H1 (cell line): ENCODE measurements at regions not wholly inside any gene's neighbourhood (a gene's known extent, or its start where the extent isn't known, plus 50 kb on each side); places are given as distances from the start of the nearest gene placed in this dataset.

Source experiments
- CTCF ChIA-PET: fragments of 300-600 bp; sonication (Branson Sonifier 250); formaldehyde crosslinking; loops from one replicate; lab custom pipeline; 2021; ENCODE audit not compliant: partially characterized antibody; lab: Charles Lee
- POLR2A ChIA-PET: fragments of 300-600 bp; sonication (Branson Sonifier 250); formaldehyde crosslinking; loops from one replicate; lab custom pipeline; 2021; ENCODE audit warnings: inconsistent platforms; ENCODE audit not compliant: partially characterized antibody; lab: Charles Lee
- DNase-seq, 2 experiments: peaks; one replicate each; pipeline versions ENCODE4 v3.0.0 to v3.0.0-alpha.2; 2010 to 2022; ENCODE audit warnings: low spot score in 2 of 2, low read depth in 1 of 2, mixed read lengths in 1 of 2
- FAIRE-seq: peaks from 2 replicates; lab custom pipeline; 2011; peaks lifted over from hg19 to GRCh38; lab: Jason Lieb, UNC
- H2AFZ ChIP-seq: 2 replicates; pipeline ENCODE4 v1.8.1; 2012; ENCODE audit warnings: low read length, inconsistent platforms
- H2AK5ac ChIP-seq: 2 replicates; pipeline ENCODE4 v1.6.1; 2013; ENCODE audit warnings: low read depth, low read length
- H2BK120ac ChIP-seq: replicated peaks from 2 replicates; pipeline ENCODE3; 2013; ENCODE audit warnings: low read depth, low read length, inconsistent platforms
- H2BK12ac ChIP-seq: 2 replicates; pipeline ENCODE4 v1.6.1; 2013; ENCODE audit warnings: low read depth, low read length
- H2BK15ac ChIP-seq: 2 replicates; pipeline ENCODE4 v1.6.1; 2013; ENCODE audit warnings: low read length
- H2BK20ac ChIP-seq: 2 replicates; pipeline ENCODE4 v1.6.1; 2013; ENCODE audit warnings: low read length
- H2BK5ac ChIP-seq: 2 replicates; pipeline ENCODE4 v1.6.1; 2013; ENCODE audit warnings: low read depth, low read length
- H3K14ac ChIP-seq: 2 replicates; pipeline ENCODE4 v1.6.1; 2013; ENCODE audit warnings: inconsistent platforms; ENCODE audit not compliant: insufficient read length
- H3K18ac ChIP-seq: 2 replicates; pipeline ENCODE4 v1.6.1; 2013; ENCODE audit warnings: low read length; ENCODE audit errors: extremely low read depth
- H3K23ac ChIP-seq: 2 replicates; pipeline ENCODE4 v1.6.1; 2013; ENCODE audit warnings: inconsistent platforms; ENCODE audit not compliant: insufficient read length
- H3K23me2 ChIP-seq: 2 replicates; pipeline ENCODE4 v1.6.1; 2013; ENCODE audit warnings: low read depth, low read length
- H3K27ac ChIP-seq: 2 replicates; pipeline ENCODE4 v1.6.1; 2011; ENCODE audit warnings: low read depth, low read length, inconsistent platforms
- H3K27me3 ChIP-seq, 4 experiments: replicated peaks in 1 of 4; 1 replicate in 1 of 4; 2 replicates in 3 of 4; pipeline versions ENCODE4 v1.6.1 to v1.8.1; 2011 to 2013; ENCODE audit warnings: low read length in 3 of 4, mild to moderate bottlenecking in 3 of 4, inconsistent platforms in 2 of 4, mixed read lengths in 2 of 4, moderate library complexity in 1 of 4; ENCODE audit not compliant: control insufficient read depth in 3 of 4, insufficient read depth in 3 of 4; ENCODE audit errors: extremely low read depth in 1 of 4
- H3K36me3 ChIP-seq, 4 experiments: 2 replicates each; pipeline versions ENCODE4 v1.6.1 to v1.8.1; 2011 to 2013; ENCODE audit warnings: mild to moderate bottlenecking in 4 of 4, low read length in 3 of 4, moderate library complexity in 2 of 4, control low read depth in 1 of 4, inconsistent platforms in 1 of 4; ENCODE audit not compliant: insufficient read depth in 4 of 4, control insufficient read depth in 2 of 4
- H3K4ac ChIP-seq: replicated peaks from 2 replicates; pipeline ENCODE3; 2013; ENCODE audit warnings: low read length, low read depth, mixed read lengths, inconsistent platforms; ENCODE audit not compliant: insufficient read length
- H3K4me1 ChIP-seq, 4 experiments: replicated peaks in 1 of 4; 1 replicate in 1 of 4; 2 replicates in 3 of 4; pipeline versions ENCODE4 v1.6.1 to v1.8.1; 2011 to 2013; ENCODE audit warnings: low read length in 3 of 4, inconsistent platforms in 2 of 4, mixed read lengths in 1 of 4; ENCODE audit not compliant: insufficient read depth in 4 of 4, control insufficient read depth in 3 of 4
- H3K4me2 ChIP-seq, 2 experiments: 2 replicates each; pipeline versions ENCODE4 v1.6.1 to v1.8.1; 2011 to 2013; ENCODE audit warnings: low read depth in 2 of 2, low read length in 2 of 2, control low read depth in 1 of 2, inconsistent platforms in 1 of 2, mild to moderate bottlenecking in 1 of 2; ENCODE audit not compliant: insufficient read depth in 1 of 2
- H3K4me3 ChIP-seq, 4 experiments: fragments of 200-600, 300-600 bp in 1 of 4; sonication (generic), shearing (Covaris generic), sonication (Bioruptor Twin) in 1 of 4; 2 replicates each; pipeline versions ENCODE4 v1.5.1 to v1.8.1; 2011 to 2016; ENCODE audit warnings: low read length in 4 of 4, low read depth in 3 of 4, control low read depth in 2 of 4, inconsistent platforms in 2 of 4, mild to moderate bottlenecking in 2 of 4, mixed read lengths in 1 of 4, moderate library complexity in 1 of 4; ENCODE audit not compliant: insufficient read depth in 2 of 4; ENCODE audit errors: extremely low read depth in 1 of 4
- H3K56ac ChIP-seq: replicated peaks from 2 replicates; pipeline ENCODE3; 2013; ENCODE audit warnings: low read depth, mild to moderate bottlenecking, mixed read lengths, low read length, inconsistent platforms; ENCODE audit not compliant: insufficient read length
- H3K79me1 ChIP-seq: 2 replicates; pipeline ENCODE4 v1.6.1; 2013; ENCODE audit warnings: low read depth, low read length, control low read depth
- H3K79me2 ChIP-seq, 2 experiments: 2 replicates each; pipeline versions ENCODE4 v1.6.1 to v1.8.1; 2012 to 2013; ENCODE audit warnings: low read length in 2 of 2, mild to moderate bottlenecking in 2 of 2, inconsistent platforms in 1 of 2; ENCODE audit not compliant: insufficient read depth in 2 of 2, control insufficient read depth in 1 of 2
- H3K9ac ChIP-seq, 4 experiments: replicated peaks in 1 of 4; 1 replicate in 1 of 4; 2 replicates in 3 of 4; pipeline versions ENCODE4 v1.6.1 to v1.8.1; 2011 to 2013; ENCODE audit warnings: low read depth in 3 of 4, low read length in 3 of 4, control low read depth in 2 of 4, mild to moderate bottlenecking in 2 of 4, moderate library complexity in 2 of 4, inconsistent platforms in 1 of 4; ENCODE audit errors: extremely low read depth in 1 of 4
- H3K9me3 ChIP-seq, 2 experiments: 2 replicates each; pipeline versions ENCODE4 v1.6.1 to v1.8.1; 2012 to 2013; ENCODE audit warnings: mild to moderate bottlenecking in 2 of 2, moderate library complexity in 2 of 2, control low read depth in 1 of 2, inconsistent platforms in 1 of 2, low read depth in 1 of 2, low read length in 1 of 2, mixed read lengths in 1 of 2; ENCODE audit not compliant: insufficient read depth in 2 of 2
- H4K20me1 ChIP-seq, 2 experiments: replicated peaks in 1 of 2; 2 replicates each; pipeline versions ENCODE3 to v1.8.1; 2011 to 2013; ENCODE audit warnings: inconsistent platforms in 2 of 2, low read length in 2 of 2, mild to moderate bottlenecking in 1 of 2; ENCODE audit not compliant: insufficient read depth in 2 of 2, control insufficient read depth in 1 of 2
- H4K5ac ChIP-seq: 2 replicates; pipeline ENCODE4 v1.6.1; 2013; ENCODE audit warnings: low read length, low read depth, mixed read lengths, inconsistent platforms; ENCODE audit not compliant: insufficient read length
- H4K8ac ChIP-seq: 2 replicates; pipeline ENCODE4 v1.8.0; 2013; ENCODE audit warnings: mild to moderate bottlenecking, moderate library complexity, low read length, inconsistent platforms; ENCODE audit not compliant: insufficient read depth; ENCODE audit errors: extremely low read depth
- H4K91ac ChIP-seq: replicated peaks from 2 replicates; pipeline ENCODE3; 2013; ENCODE audit warnings: low read length, mixed read lengths, inconsistent platforms; ENCODE audit not compliant: insufficient read length
- BCL11A ChIP-seq, 2 experiments: IDR thresholded peaks; one replicate each; pipeline ENCODE4 v1.6.1; 2011; ENCODE audit warnings: low read depth in 2 of 2, low read length in 2 of 2, mild to moderate bottlenecking in 2 of 2
- EZH2 ChIP-seq: fragments of 200-600 bp; sonication (generic); IDR thresholded peaks from 2 replicates; pipeline ENCODE4 v1.7.1; 2012; ENCODE audit warnings: low read depth, mild to moderate bottlenecking, moderate library complexity, low read length, inconsistent platforms; ENCODE audit not compliant: severe bottlenecking
- JUN ChIP-seq: IDR thresholded peaks from 2 replicates; pipeline ENCODE4 v1.6.1; 2011; ENCODE audit warnings: low read depth, mild to moderate bottlenecking, improper control_type of control experiment, low read length
- JUND ChIP-seq: IDR thresholded peaks from 2 replicates; pipeline ENCODE4 v1.6.1; 2011; ENCODE audit warnings: mild to moderate bottlenecking, improper control_type of control experiment, low read length
- NRF1 ChIP-seq: IDR thresholded peaks from 2 replicates; pipeline ENCODE4 v1.6.1; 2011; ENCODE audit warnings: mild to moderate bottlenecking, low read depth, low read length, improper control_type of control experiment
- SP1 ChIP-seq: IDR thresholded peaks from 2 replicates; pipeline ENCODE4 v1.6.1; 2011; ENCODE audit warnings: low read depth, low read length
- TCF12 ChIP-seq: IDR thresholded peaks from 2 replicates; pipeline ENCODE4 v1.6.1; 2011; ENCODE audit warnings: low read depth, mild to moderate bottlenecking, low read length
- WGBS, 2 experiments: shearing (Covaris generic) in 1 of 2; methylation state at CpG; one replicate each; pipeline versions ENCODE4 v1.1.6 to v1.1.7; 2013 to 2015; ENCODE audit warnings: low lambda C conversion rate in 2 of 2, mixed read lengths in 2 of 2, inconsistent platforms in 1 of 2, low coverage in 1 of 2, missing lambda C conversion rate in 1 of 2; ENCODE audit not compliant: insufficient replicate concordance in 2 of 2, insufficient coverage in 1 of 2, insufficient read length in 1 of 2; ENCODE audit errors: extremely low coverage in 1 of 2, missing lambda C conversion rate in 1 of 2; 5-methylcytosine and 5-hydroxymethylcytosine counted together
- TF ChIP-seq, protein P1 (sequence below): IDR thresholded peaks from 2 replicates; pipeline ENCODE4 v1.6.1; 2012; ENCODE audit warnings: low read length, inconsistent platforms
- TF ChIP-seq, protein P2 (sequence below), 3 experiments: IDR thresholded peaks; 1 replicate in 2 of 3; 2 replicates in 1 of 3; pipeline versions ENCODE4 v1.5.1 to v1.6.1; 2011; ENCODE audit warnings: low read length in 3 of 3, mild to moderate bottlenecking in 3 of 3, inconsistent platforms in 2 of 3, low read depth in 1 of 3, moderate library complexity in 1 of 3; ENCODE audit not compliant: insufficient read depth in 1 of 3; ENCODE audit errors: control extremely low read depth in 1 of 3

DNA sequence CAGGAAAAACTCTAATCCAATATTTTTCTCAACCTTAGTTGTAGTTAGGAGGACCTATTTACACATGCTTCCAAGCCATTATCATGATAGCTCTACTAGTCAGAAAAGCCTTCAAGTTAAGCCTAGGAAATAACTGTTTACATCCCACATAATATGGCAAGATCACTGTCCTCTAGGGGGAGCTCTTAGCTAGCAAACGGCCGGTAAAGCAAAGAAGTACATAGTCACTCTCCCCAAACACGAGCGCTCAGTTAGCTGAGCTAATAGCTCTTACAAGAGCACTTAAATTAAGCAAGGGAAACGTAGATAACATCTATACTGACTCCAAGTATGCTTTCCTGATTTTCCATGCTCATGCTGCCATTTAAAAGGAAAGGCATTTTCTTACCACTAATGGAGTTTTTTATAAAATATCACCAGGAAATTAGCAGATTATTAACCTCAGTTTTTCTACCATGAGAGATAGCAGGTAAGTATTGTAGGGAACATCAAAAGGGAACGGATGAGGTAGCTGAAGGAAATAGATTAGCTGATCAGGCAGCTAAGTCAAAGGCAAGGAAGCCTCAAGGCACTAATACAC, 100.6 kb upstream of the PABPC3 start:
- H3K18ac ChIP-seq: no peak overlapping the region
- H3K4ac ChIP-seq: no peak overlapping the region
- ChIA-PET POLR2A (interaction anchor here (1.1 kb wide), 1 partner anchor 314 kb away, joined by 3 read pairs; no protein-coding TSS in a partner anchor), CTCF (interaction anchor here (0.6 to 3.1 kb wide), 33 partner anchors 10 to 544 kb away, joined by 3 to 26 read pairs (median 4); partner anchors contain the start of gene MTMR6)
- H2BK120ac ChIP-seq: no peak overlapping the region
- H3K9ac ChIP-seq: no peak overlapping the region
- H2AK5ac ChIP-seq: no peak overlapping the region
- H3K56ac ChIP-seq: no peak overlapping the region
- 32% methylated on average over 6 of the region's 6 CpGs; no CpG with 5 or more reads in 1 of the 2 experiments for WGBS, 2 experiments
- H2BK5ac ChIP-seq: no peak overlapping the region
- H3K23ac ChIP-seq: no peak overlapping the region
- no peak overlapping the region for H4K91ac ChIP-seq
- FAIRE-seq (peak; percentile 99), DNase-seq (peak in 1 of 2 experiments; percentile 55)
- H3K4me1 ChIP-seq: no peaks in the 10 kb centered on the region; a peak in 1 of 7 replicates
- H3K9me3 ChIP-seq: no peaks in the 10 kb centered on the region
- no peak overlapping the region for H2AFZ ChIP-seq
- no peak overlapping the region for H4K5ac ChIP-seq
- H3K4me2 ChIP-seq: no peak overlapping the region
- H4K8ac ChIP-seq: no peak overlapping the region
- H3K14ac ChIP-seq: no peak overlapping the region
- H3K27ac ChIP-seq: no peak overlapping the region
- no peaks in the 10 kb centered on the region for H3K27me3 ChIP-seq
- no peaks in the 10 kb centered on the region; the same call in 1 of the 2 replicates for H3K23me2 ChIP-seq
- no peaks in the 10 kb centered on the region for H4K20me1 ChIP-seq
- no peak overlapping the region for H3K4me3 ChIP-seq
- H2BK12ac ChIP-seq: no peak overlapping the region
- no peaks in the 10 kb centered on the region for H3K36me3 ChIP-seq
- H2BK20ac ChIP-seq: no peak overlapping the region
- H3K79me1 ChIP-seq: no peaks in the 10 kb centered on the region
- no peaks in the 10 kb centered on the region for H3K79me2 ChIP-seq
- no peak overlapping the region for H2BK15ac ChIP-seq
- TF ChIP-seq NRF1 (no peak), JUND (peak; percentile 13; the same call in 1 of the 2 replicates), JUN (no peak), EZH2 (no peak), TCF12 (0 out of 2 replicates have a peak, but pooled peaks have one; percentile 23), SP1 (no peak), BCL11A (IDR thresholded peaks at IDR 0.05; ENCODE audit: low read depth in 2 of 2, low read length in 2 of 2) (no peak)
- TF ChIP-seq, protein P1, sequence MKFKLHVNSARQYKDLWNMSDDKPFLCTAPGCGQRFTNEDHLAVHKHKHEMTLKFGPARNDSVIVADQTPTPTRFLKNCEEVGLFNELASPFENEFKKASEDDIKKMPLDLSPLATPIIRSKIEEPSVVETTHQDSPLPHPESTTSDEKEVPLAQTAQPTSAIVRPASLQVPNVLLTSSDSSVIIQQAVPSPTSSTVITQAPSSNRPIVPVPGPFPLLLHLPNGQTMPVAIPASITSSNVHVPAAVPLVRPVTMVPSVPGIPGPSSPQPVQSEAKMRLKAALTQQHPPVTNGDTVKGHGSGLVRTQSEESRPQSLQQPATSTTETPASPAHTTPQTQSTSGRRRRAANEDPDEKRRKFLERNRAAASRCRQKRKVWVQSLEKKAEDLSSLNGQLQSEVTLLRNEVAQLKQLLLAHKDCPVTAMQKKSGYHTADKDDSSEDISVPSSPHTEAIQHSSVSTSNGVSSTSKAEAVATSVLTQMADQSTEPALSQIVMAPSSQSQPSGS: no peak
- TF ChIP-seq, protein P2, sequence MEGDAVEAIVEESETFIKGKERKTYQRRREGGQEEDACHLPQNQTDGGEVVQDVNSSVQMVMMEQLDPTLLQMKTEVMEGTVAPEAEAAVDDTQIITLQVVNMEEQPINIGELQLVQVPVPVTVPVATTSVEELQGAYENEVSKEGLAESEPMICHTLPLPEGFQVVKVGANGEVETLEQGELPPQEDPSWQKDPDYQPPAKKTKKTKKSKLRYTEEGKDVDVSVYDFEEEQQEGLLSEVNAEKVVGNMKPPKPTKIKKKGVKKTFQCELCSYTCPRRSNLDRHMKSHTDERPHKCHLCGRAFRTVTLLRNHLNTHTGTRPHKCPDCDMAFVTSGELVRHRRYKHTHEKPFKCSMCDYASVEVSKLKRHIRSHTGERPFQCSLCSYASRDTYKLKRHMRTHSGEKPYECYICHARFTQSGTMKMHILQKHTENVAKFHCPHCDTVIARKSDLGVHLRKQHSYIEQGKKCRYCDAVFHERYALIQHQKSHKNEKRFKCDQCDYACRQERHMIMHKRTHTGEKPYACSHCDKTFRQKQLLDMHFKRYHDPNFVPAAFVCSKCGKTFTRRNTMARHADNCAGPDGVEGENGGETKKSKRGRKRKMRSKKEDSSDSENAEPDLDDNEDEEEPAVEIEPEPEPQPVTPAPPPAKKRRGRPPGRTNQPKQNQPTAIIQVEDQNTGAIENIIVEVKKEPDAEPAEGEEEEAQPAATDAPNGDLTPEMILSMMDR (IDR thresholded peaks at IDR 0.05; ENCODE audit: control extremely low read depth in 1 of 3, insufficient read depth in 1 of 3, low read depth in 1 of 3, low read length in 3 of 3): peak in 2 of 3 experiments; percentile 79 to 81; a peak in 3 of 4 replicates
